HCT116 (cell line): ENCODE measurements at regions not wholly inside any gene's neighbourhood (a gene's known extent, or its start where the extent isn't known, plus 50 kb on each side); places are given as distances from the start of the nearest gene placed in this dataset.

Experiments used
- ATAC-seq: fragments of 200-7000 bp; cut with Tn5 transposase; 2 replicates; pipeline ENCODE4 v1.9.1; 2020; ENCODE audit warnings: mild to moderate bottlenecking, moderate library complexity
- BruUV-seq: library from RNA; stranded (reverse); fragments of 400-500 nt; replicated peaks from 2 replicates; lab custom pipeline; 2021; lab: Mats Ljungman, UMichigan
- CTCF ChIA-PET: fragments of 300-600 bp; sonication (Branson Sonifier 250); formaldehyde crosslinking; loops from one replicate; lab custom pipeline; 2021; ENCODE audit warnings: antibody characterized with exemption; lab: Charles Lee
- POLR2A ChIA-PET: fragments of 300-600, 350-600 bp; sonication (Branson Sonifier 250); formaldehyde crosslinking; loops from one replicate; lab custom pipeline; 2021; ENCODE audit warnings: antibody characterized with exemption; lab: Charles Lee
- RAD21 ChIA-PET, 2 experiments: fragments of 300-600 bp; sonication (Branson Sonifier 250); formaldehyde crosslinking; loops; one replicate each; lab custom pipeline; 2023; ENCODE audit warnings: low total read pairs in 2 of 2; ENCODE audit not compliant: uncharacterized antibody in 2 of 2, unreplicated experiment in 2 of 2, low non-redundant PET in 1 of 2; lab: Charles Lee
- DNase-seq: peaks from one replicate; pipeline ENCODE4 v3.0.0-alpha.2; 2010; ENCODE audit warnings: low read depth, low spot score
- H2AFZ ChIP-seq: fragments of 200-600 bp; shearing (Covaris generic), sonication (generic); 2 replicates; pipeline ENCODE4 v1.6.1; 2017; ENCODE audit warnings: low read depth, mixed run types, mixed read lengths, antibody characterized with exemption, low read length; ENCODE audit not compliant: poor library complexity, severe bottlenecking
- H3K27ac ChIP-seq: 2 replicates; pipeline ENCODE4 v1.5.1; 2012; ENCODE audit warnings: low read depth, low read length
- H3K27me3 ChIP-seq: fragments of 200-600 bp; sonication (generic); 2 replicates; pipeline ENCODE4 v1.6.1; 2016; ENCODE audit warnings: mixed run types, low read length, mixed read lengths; ENCODE audit not compliant: insufficient read depth
- H3K36me3 ChIP-seq, 2 experiments: fragments of 200-500 bp in 1 of 2; fragments of 200-600 bp in 1 of 2; sonication (Bioruptor generic) in 1 of 2; sonication (generic) in 1 of 2; 2 replicates each; pipeline versions ENCODE4 v1.5.1 to v1.6.1; 2014 to 2016; ENCODE audit warnings: low read length in 2 of 2, inconsistent platforms in 1 of 2, mixed read lengths in 1 of 2, mixed run types in 1 of 2; ENCODE audit not compliant: insufficient read depth in 2 of 2, control insufficient read depth in 1 of 2
- H3K4me1 ChIP-seq, 2 experiments: fragments of 200-600 bp in 1 of 2; sonication (generic) in 1 of 2; 2 replicates each; pipeline versions ENCODE4 v1.5.1 to v1.6.1; 2012 to 2017; ENCODE audit warnings: low read length in 2 of 2, inconsistent platforms in 1 of 2, mild to moderate bottlenecking in 1 of 2, mixed read lengths in 1 of 2, mixed run types in 1 of 2, moderate library complexity in 1 of 2; ENCODE audit not compliant: insufficient read depth in 2 of 2, control insufficient read depth in 1 of 2
- H3K4me2 ChIP-seq: fragments of 200-600 bp; sonication (generic); 2 replicates; pipeline ENCODE4 v1.6.1; 2017; ENCODE audit warnings: mixed run types, low read length, mixed read lengths
- H3K4me3 ChIP-seq, 2 experiments: fragments of 200-600 bp in 1 of 2; sonication (generic) in 1 of 2; replicated peaks in 1 of 2; 2 replicates each; pipeline ENCODE4 v1.5.1; 2011 to 2016; ENCODE audit warnings: low read length in 2 of 2, control low read depth in 1 of 2, low read depth in 1 of 2, mild to moderate bottlenecking in 1 of 2, mixed read lengths in 1 of 2, mixed run types in 1 of 2
- H3K79me2 ChIP-seq: fragments of 200-600 bp; sonication (generic); 2 replicates; pipeline ENCODE4 v1.6.1; 2017; ENCODE audit warnings: mild to moderate bottlenecking, mixed run types, low read length, moderate library complexity, mixed read lengths; ENCODE audit not compliant: insufficient read depth
- H3K9ac ChIP-seq: fragments of 200-600 bp; sonication (generic); 2 replicates; pipeline ENCODE4 v1.6.1; 2016; ENCODE audit warnings: low read length, mixed read lengths
- H3K9me2 ChIP-seq: fragments of 200-600 bp; sonication (generic), shearing (Covaris generic); 2 replicates; pipeline ENCODE4 v1.6.1; 2017; ENCODE audit warnings: mixed run types, mild to moderate bottlenecking, moderate library complexity; ENCODE audit not compliant: insufficient read depth
- H3K9me3 ChIP-seq, 2 experiments: fragments of 200-500 bp in 1 of 2; fragments of 200-600 bp in 1 of 2; sonication (Bioruptor generic) in 1 of 2; sonication (generic) in 1 of 2; 2 replicates each; pipeline ENCODE4 v1.6.1; 2014 to 2017; ENCODE audit warnings: low read length in 2 of 2, mixed read lengths in 2 of 2, inconsistent platforms in 1 of 2, low read depth in 1 of 2, mild to moderate bottlenecking in 1 of 2, mixed run types in 1 of 2, moderate library complexity in 1 of 2; ENCODE audit not compliant: control insufficient read depth in 1 of 2, insufficient read depth in 1 of 2
- H4K20me1 ChIP-seq: fragments of 200-600 bp; sonication (generic), shearing (Covaris generic); 2 replicates; pipeline ENCODE4 v1.6.1; 2017; ENCODE audit warnings: mixed run types, mild to moderate bottlenecking, moderate library complexity; ENCODE audit not compliant: insufficient read depth
- CBX3 ChIP-seq: IDR thresholded peaks from 2 replicates; pipeline ENCODE4 v1.6.1; 2012; ENCODE audit warnings: low read depth
- EZH2 ChIP-seq: fragments of 200-600 bp; sonication (generic); IDR thresholded peaks from 2 replicates; pipeline ENCODE4 v1.6.1; 2017; ENCODE audit warnings: antibody characterized with exemption, mixed run types
- FOSL1 ChIP-seq: IDR thresholded peaks from 2 replicates; pipeline ENCODE4 v1.6.1; 2012; ENCODE audit warnings: low read depth
- POLR2A ChIP-seq: IDR thresholded peaks from 2 replicates; pipeline ENCODE4 v1.7.0; 2011; ENCODE audit warnings: borderline replicate concordance; ENCODE audit not compliant: insufficient read depth, insufficient read length; ENCODE audit errors: extremely low read depth
- RAD21 ChIP-seq: IDR thresholded peaks from 2 replicates; pipeline ENCODE4 v1.6.1; 2012; ENCODE audit warnings: low read depth, mild to moderate bottlenecking
- intact Hi-C: fragments of 100-400 bp; cut with micrococcal nuclease; formaldehyde crosslinking; loops from 2 replicates; pipeline ENCODE4 v1.10.0; 2022
- TF ChIP-seq, protein P1 (sequence below): IDR thresholded peaks from 2 replicates; pipeline ENCODE4 v1.6.1; 2012; ENCODE audit warnings: low read depth

- CTCF ChIA-PET, result no interaction called here
- no peaks in the 10 kb centered on the region for H3K27me3 ChIP-seq
- H3K4me2 ChIP-seq, result no peak overlapping the region
- no peaks in the 10 kb centered on the region for H3K9me3 ChIP-seq
- H3K36me3 ChIP-seq, result no peaks in the 10 kb centered on the region
- no peak overlapping the region for H3K4me3 ChIP-seq
- RAD21 ChIA-PET, result no interaction called here
- DNase-seq (no peak), ATAC-seq (no peak)
- no peaks in the 10 kb centered on the region for H3K79me2 ChIP-seq
- H3K9me2 ChIP-seq, result no peaks in the 10 kb centered on the region
- BruUV-seq, result no TSS peak
- intact Hi-C loops, result no loop called here
- no peak overlapping the region for H3K9ac ChIP-seq
- H2AFZ ChIP-seq, result no peak overlapping the region
- H3K27ac ChIP-seq, result no peak overlapping the region
- POLR2A ChIA-PET, result no interaction called here
- no peaks in the 10 kb centered on the region for H3K4me1 ChIP-seq
- no peaks in the 10 kb centered on the region for H4K20me1 ChIP-seq
- TF ChIP-seq EZH2 (no peak), POLR2A (no peak), RAD21 (no peak), CBX3 (no peak), FOSL1 (no peak)
- TF ChIP-seq, protein P1, sequence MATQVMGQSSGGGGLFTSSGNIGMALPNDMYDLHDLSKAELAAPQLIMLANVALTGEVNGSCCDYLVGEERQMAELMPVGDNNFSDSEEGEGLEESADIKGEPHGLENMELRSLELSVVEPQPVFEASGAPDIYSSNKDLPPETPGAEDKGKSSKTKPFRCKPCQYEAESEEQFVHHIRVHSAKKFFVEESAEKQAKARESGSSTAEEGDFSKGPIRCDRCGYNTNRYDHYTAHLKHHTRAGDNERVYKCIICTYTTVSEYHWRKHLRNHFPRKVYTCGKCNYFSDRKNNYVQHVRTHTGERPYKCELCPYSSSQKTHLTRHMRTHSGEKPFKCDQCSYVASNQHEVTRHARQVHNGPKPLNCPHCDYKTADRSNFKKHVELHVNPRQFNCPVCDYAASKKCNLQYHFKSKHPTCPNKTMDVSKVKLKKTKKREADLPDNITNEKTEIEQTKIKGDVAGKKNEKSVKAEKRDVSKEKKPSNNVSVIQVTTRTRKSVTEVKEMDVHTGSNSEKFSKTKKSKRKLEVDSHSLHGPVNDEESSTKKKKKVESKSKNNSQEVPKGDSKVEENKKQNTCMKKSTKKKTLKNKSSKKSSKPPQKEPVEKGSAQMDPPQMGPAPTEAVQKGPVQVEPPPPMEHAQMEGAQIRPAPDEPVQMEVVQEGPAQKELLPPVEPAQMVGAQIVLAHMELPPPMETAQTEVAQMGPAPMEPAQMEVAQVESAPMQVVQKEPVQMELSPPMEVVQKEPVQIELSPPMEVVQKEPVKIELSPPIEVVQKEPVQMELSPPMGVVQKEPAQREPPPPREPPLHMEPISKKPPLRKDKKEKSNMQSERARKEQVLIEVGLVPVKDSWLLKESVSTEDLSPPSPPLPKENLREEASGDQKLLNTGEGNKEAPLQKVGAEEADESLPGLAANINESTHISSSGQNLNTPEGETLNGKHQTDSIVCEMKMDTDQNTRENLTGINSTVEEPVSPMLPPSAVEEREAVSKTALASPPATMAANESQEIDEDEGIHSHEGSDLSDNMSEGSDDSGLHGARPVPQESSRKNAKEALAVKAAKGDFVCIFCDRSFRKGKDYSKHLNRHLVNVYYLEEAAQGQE, result no peak
Measured at GRCh38 chr3:99031778-99032177, 130.3 kb upstream of the DCBLD2 start.
